Neural progenitor cell (in vitro differentiated cells): ENCODE measurements at regions not wholly inside any gene's neighbourhood (a gene's known extent, or its start where the extent isn't known, plus 50 kb on each side); places are given as distances from the start of the nearest gene placed in this dataset.

Experiments
- CTCF ChIP-seq: fragments of 200-600 bp; sonication (generic); IDR thresholded peaks from 2 replicates; pipeline ENCODE4 v1.5.1; 2017; ENCODE audit warnings: antibody characterized with exemption, mild to moderate bottlenecking
- EZH2phosphoT487 ChIP-seq: fragments of 200-600 bp; sonication (generic); IDR thresholded peaks from 2 replicates; pipeline ENCODE4 v1.6.1; 2017; ENCODE audit warnings: antibody characterized with exemption

DNA sequence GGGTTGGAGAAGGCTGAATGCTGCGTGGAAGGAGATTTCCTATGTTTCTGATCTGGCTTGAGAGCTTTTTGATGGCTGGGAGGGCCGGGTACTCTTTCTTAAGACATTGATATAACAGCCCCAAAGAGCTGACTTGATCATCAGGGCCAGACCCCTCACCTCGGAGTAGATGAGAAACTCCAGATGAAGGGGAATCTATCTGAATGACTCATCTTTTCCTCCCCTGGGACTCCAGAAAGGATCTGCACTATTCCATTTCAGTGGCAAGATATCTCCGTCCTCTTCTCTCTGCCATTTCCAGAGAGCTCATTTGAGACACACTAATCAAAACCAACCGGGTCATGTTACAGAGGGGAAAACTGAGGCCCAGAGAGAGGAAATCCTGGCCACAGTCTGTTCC, 92.9 kb upstream of the MSX1 start:
- TF ChIP-seq CTCF (no peak), EZH2phosphoT487 (no peak)
